Memory B cell (primary cell): ENCODE measurements at regions not wholly inside any gene's neighbourhood (a gene's known extent, or its start where the extent isn't known, plus 50 kb on each side); places are given as distances from the start of the nearest gene placed in this dataset.

ENCODE experiments used
- ATAC-seq: fragments of 150-1000 bp; cut with Tn5 transposase; 2 replicates; pipeline ENCODE4 v1.10.0; 2021; ENCODE audit warnings: low read depth, mild to moderate bottlenecking, moderate library complexity
- DNase-seq, 2 donors: peaks; one replicate each; pipeline ENCODE4 v3.0.0; 2022; ENCODE audit warnings: low spot score in 2 of 2
- H3K27ac Mint-ChIP-seq: one replicate; pipeline ENCODE4 v1.8.0; 2022; ENCODE audit warnings: mild to moderate bottlenecking, moderate library complexity, mixed read lengths
- H3K27me3 Mint-ChIP-seq: one replicate; pipeline ENCODE4 v1.8.0; 2022; ENCODE audit warnings: mixed read lengths
- H3K36me3 Mint-ChIP-seq: one replicate; pipeline ENCODE4 v1.8.0; 2022; ENCODE audit warnings: mild to moderate bottlenecking, mixed read lengths
- H3K4me1 Mint-ChIP-seq: one replicate; pipeline ENCODE4 v1.8.0; 2022; ENCODE audit warnings: mixed read lengths
- H3K4me3 Mint-ChIP-seq: one replicate; pipeline ENCODE4 v1.8.0; 2022; ENCODE audit warnings: mild to moderate bottlenecking, moderate library complexity, mixed read lengths
- H3K9me3 Mint-ChIP-seq: one replicate; pipeline ENCODE4 v1.8.0; 2022; ENCODE audit warnings: mixed read lengths

GRCh38 chr11:112367461-112367860, 106.8 kb upstream of the PLET1 start:
- Mint-ChIP-seq H3K4me1 (no peaks in the 10 kb centered on the region), H3K4me3 (no peak overlapping the region), H3K36me3 (peaks cover 4% of the 10 kb centered on the region), H3K9me3 (peaks cover 1% of the 10 kb centered on the region), H3K27me3 (no peaks in the 10 kb centered on the region), H3K27ac (no peak overlapping the region)
- no peak for DNase-seq
- ATAC-seq = no peak

DNA sequence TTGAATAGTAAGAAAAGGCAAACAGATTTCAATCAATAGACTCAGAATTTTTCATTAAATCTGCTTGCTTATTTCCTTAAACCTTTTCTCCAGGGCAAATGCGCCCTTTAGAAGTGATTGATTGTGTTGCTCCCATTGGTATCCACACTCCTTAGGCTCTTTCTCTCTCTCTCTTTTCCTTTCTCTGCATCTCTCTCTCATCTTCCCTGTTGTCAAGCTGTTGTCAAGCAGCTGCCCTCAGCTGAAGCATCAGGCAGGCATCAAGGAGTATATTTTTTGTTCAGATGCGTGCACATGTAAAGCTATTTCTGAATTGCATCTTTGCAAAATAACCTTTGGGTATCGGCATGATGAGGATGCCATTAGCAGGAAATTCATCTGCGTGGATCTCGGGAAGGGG, 107.2 kb upstream of the PLET1 start:
- Mint-ChIP-seq H3K4me3 (no peak overlapping the region), H3K36me3 (peaks cover 4% of the 10 kb centered on the region), H3K27me3 (no peaks in the 10 kb centered on the region), H3K4me1 (no peaks in the 10 kb centered on the region), H3K9me3 (peaks cover 1% of the 10 kb centered on the region), H3K27ac (no peak overlapping the region)
- DNase-seq (no peak), ATAC-seq (no peak)

DNA sequence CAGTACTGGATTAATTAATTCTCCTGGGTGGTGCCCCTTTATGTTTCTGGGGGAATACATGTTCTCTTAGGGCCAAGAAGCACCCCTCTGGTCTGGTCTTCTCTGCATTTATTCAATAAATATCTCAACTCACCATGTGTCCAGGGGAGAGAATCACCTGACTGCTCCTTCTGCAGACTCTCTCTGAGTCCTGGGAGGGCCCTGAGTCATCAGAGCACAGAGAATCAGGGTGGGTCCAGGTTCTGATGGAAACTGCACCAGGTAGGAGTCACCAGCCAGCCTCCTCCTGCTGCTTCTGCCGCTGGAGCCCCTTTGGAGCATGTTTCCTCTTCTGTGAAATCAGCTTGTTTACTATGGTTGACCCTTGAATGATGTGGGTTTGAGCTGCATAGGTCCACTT, 107.7 kb upstream of the PLET1 start:
- peaks cover 1% of the 10 kb centered on the region for H3K9me3 Mint-ChIP-seq
- no peak overlapping the region for H3K4me3 Mint-ChIP-seq
- H3K27ac Mint-ChIP-seq = no peak overlapping the region
- H3K36me3 Mint-ChIP-seq = peaks cover 4% of the 10 kb centered on the region
- ATAC-seq = no peak
- H3K4me1 Mint-ChIP-seq = no peaks in the 10 kb centered on the region
- no peak for DNase-seq
- no peaks in the 10 kb centered on the region for H3K27me3 Mint-ChIP-seq

DNA sequence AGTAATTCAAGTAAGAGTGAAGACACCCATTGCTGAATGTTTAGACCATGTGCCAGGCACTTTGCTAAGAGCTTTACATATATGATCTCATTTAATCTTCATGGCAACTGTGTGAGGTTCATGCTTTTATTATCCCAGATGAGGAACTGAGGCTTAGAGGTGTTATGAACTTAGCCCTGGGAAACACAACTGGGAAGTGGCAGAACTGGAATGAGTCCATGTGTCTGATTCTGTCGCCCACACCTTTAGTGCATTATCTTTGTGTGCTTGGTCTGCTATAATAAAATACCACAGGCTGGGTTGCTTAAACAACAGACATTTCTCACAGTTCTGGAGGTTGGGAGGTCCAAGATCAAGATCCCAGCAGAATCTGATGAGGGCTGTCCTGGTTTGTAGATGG, 108.7 kb upstream of the PLET1 start:
- ATAC-seq (no peak), DNase-seq (no peak)
- no peaks in the 10 kb centered on the region for H3K27me3 Mint-ChIP-seq
- peaks cover 4% of the 10 kb centered on the region for H3K36me3 Mint-ChIP-seq
- no peaks in the 10 kb centered on the region for H3K4me1 Mint-ChIP-seq
- H3K9me3 Mint-ChIP-seq = peaks cover 1% of the 10 kb centered on the region
- no peak overlapping the region for H3K4me3 Mint-ChIP-seq
- no peak overlapping the region for H3K27ac Mint-ChIP-seq

- Mint-ChIP-seq H3K4me3 (no peak overlapping the region), H3K27me3 (no peaks in the 10 kb centered on the region), H3K4me1 (no peaks in the 10 kb centered on the region), H3K9me3 (peaks cover 1% of the 10 kb centered on the region), H3K27ac (no peak overlapping the region), H3K36me3 (peaks cover 4% of the 10 kb centered on the region)
- ATAC-seq (no peak), DNase-seq (no peak)
Observed at GRCh38 chr11:112369916-112370315, 109.3 kb upstream of the PLET1 start.

DNA sequence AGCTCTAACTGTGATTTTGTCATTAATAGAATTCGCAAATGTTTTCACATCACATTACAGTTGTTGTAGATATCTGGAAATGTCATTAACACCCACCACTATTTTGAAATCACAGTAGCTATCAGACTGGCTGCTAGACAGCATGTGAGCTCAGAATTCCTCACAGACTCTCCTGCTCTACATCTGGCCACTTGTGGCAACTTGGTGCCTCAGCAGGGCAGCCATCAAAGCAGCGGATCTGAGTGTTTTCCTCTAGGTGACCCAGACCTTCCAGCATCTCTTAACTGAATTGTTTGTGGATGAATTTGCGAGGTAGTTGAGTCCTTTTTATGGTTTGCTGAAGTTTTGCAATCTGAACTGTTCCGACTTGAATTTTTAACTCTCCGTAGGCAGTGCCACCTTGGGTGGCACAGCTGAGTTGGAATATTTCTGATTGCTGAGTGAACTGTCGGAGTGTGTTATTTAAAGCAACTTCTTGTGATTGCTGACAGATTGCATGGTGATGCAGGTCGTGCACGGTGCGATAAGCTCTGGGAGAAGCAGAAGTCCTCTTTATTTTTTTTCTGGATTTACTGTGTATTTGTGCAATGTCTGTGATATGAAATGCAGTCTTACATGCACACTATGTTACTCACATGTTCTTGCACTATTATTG, 114.0 kb upstream of the PLET1 start:
- Mint-ChIP-seq H3K4me1 (no peaks in the 10 kb centered on the region), H3K36me3 (no peaks in the 10 kb centered on the region), H3K4me3 (no peak overlapping the region), H3K27me3 (no peaks in the 10 kb centered on the region), H3K9me3 (peaks cover 1% of the 10 kb centered on the region), H3K27ac (no peak overlapping the region)
- ATAC-seq (no peak), DNase-seq (no peak)

GRCh38 chr11:112377946-112378345, 117.3 kb upstream of the PLET1 start:
- ATAC-seq = no peak
- Mint-ChIP-seq H3K9me3 (no peaks in the 10 kb centered on the region), H3K27ac (no peak overlapping the region), H3K4me3 (no peak overlapping the region), H3K4me1 (no peaks in the 10 kb centered on the region), H3K27me3 (peaks cover 3% of the 10 kb centered on the region), H3K36me3 (no peaks in the 10 kb centered on the region)
- DNase-seq = no peak

GRCh38 chr11:112380464-112380863, 119.8 kb upstream of the PLET1 start:
- ATAC-seq (no peak), DNase-seq (no peak)
- no peak overlapping the region for H3K27ac Mint-ChIP-seq
- H3K4me1 Mint-ChIP-seq = no peaks in the 10 kb centered on the region
- H3K36me3 Mint-ChIP-seq = no peaks in the 10 kb centered on the region
- H3K9me3 Mint-ChIP-seq = no peaks in the 10 kb centered on the region
- H3K4me3 Mint-ChIP-seq = no peak overlapping the region
- peaks cover 3% of the 10 kb centered on the region for H3K27me3 Mint-ChIP-seq

- no peaks in the 10 kb centered on the region for H3K36me3 Mint-ChIP-seq
- no peak overlapping the region for H3K4me3 Mint-ChIP-seq
- no peak overlapping the region for H3K27ac Mint-ChIP-seq
- H3K4me1 Mint-ChIP-seq = no peaks in the 10 kb centered on the region
- no peak for ATAC-seq
- peaks cover 3% of the 10 kb centered on the region for H3K27me3 Mint-ChIP-seq
- no peaks in the 10 kb centered on the region for H3K9me3 Mint-ChIP-seq
- no peak for DNase-seq
Observed at GRCh38 chr11:112381578-112381977, 120.9 kb upstream of the PLET1 start.

- ATAC-seq = no peak
- H3K27ac Mint-ChIP-seq = no peak overlapping the region
- peaks cover 2% of the 10 kb centered on the region for H3K9me3 Mint-ChIP-seq
- no peaks in the 10 kb centered on the region for H3K36me3 Mint-ChIP-seq
- H3K4me3 Mint-ChIP-seq = no peak overlapping the region
- DNase-seq = no peak
- H3K27me3 Mint-ChIP-seq = peaks cover 3% of the 10 kb centered on the region
- H3K4me1 Mint-ChIP-seq = no peaks in the 10 kb centered on the region
Observed at GRCh38 chr11:112382561-112382960, 121.9 kb upstream of the PLET1 start.

DNA sequence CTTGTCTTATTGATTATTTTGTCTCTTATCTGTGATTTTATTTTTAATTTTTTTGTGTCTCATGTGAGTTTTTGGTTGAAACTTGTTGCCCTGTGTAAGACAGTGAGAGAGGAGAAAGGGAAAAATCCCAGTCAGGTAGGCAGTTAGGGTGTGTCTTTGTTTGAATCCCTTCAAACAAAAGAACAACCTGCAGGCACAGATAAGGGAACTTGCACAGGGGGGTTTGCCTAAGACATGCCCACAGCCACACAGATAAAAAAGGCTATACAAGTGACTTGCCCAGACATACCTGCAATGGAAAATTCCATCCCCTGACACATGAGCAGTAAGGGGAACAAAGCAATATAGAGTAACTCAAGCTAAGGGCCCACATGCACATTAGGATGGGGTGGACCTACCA, 127.8 kb upstream of the PLET1 start:
- no peaks in the 10 kb centered on the region for H3K4me1 Mint-ChIP-seq
- DNase-seq (no peak), ATAC-seq (no peak)
- H3K9me3 Mint-ChIP-seq = peaks cover 6% of the 10 kb centered on the region
- H3K36me3 Mint-ChIP-seq = peaks cover 4% of the 10 kb centered on the region
- no peak overlapping the region for H3K4me3 Mint-ChIP-seq
- H3K27me3 Mint-ChIP-seq = peaks cover 6% of the 10 kb centered on the region
- H3K27ac Mint-ChIP-seq = no peak overlapping the region

GRCh38 chr11:112391086-112391485, 130.4 kb upstream of the PLET1 start:
- no peaks in the 10 kb centered on the region for H3K4me1 Mint-ChIP-seq
- ATAC-seq (no peak), DNase-seq (no peak)
- H3K27me3 Mint-ChIP-seq = peaks cover 6% of the 10 kb centered on the region
- peaks cover 4% of the 10 kb centered on the region for H3K36me3 Mint-ChIP-seq
- H3K27ac Mint-ChIP-seq = no peak overlapping the region
- H3K4me3 Mint-ChIP-seq = no peak overlapping the region
- H3K9me3 Mint-ChIP-seq = peaks cover 6% of the 10 kb centered on the region

- H3K4me1 Mint-ChIP-seq = no peaks in the 10 kb centered on the region
- no peak overlapping the region for H3K27ac Mint-ChIP-seq
- ATAC-seq (no peak), DNase-seq (no peak)
- peaks cover 5% of the 10 kb centered on the region for H3K9me3 Mint-ChIP-seq
- H3K27me3 Mint-ChIP-seq = peaks cover 6% of the 10 kb centered on the region
- H3K4me3 Mint-ChIP-seq = no peak overlapping the region
- peaks cover 4% of the 10 kb centered on the region for H3K36me3 Mint-ChIP-seq
Observed at GRCh38 chr11:112392904-112393303, 132.2 kb upstream of the PLET1 start.

- ATAC-seq (no peak), DNase-seq (no peak)
- Mint-ChIP-seq H3K9me3 (peaks cover 1% of the 10 kb centered on the region), H3K27me3 (peaks cover 7% of the 10 kb centered on the region), H3K36me3 (peaks cover 2% of the 10 kb centered on the region), H3K4me1 (no peaks in the 10 kb centered on the region), H3K27ac (no peak overlapping the region), H3K4me3 (no peak overlapping the region)
Observed at GRCh38 chr11:112394304-112394703, 133.6 kb upstream of the PLET1 start.

DNA sequence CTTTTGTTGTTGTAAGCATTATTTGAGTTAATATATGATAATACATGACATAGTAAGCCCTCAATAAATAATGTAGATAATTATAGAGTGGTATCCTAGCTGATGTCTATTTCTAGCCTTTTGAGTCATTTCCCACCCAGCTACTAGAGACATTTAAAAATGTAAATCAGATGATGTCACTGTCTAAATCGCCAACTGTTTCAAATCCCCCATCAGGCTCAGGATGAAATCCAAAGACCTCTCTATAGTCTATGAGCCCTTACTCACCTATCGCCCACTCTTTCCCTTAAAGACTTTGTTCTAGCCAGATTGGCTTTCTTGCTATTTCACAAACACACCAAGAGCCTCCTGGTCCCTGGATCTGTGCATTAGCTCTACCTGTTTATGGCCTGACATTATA, 135.4 kb upstream of the PLET1 start:
- no peak overlapping the region for H3K4me3 Mint-ChIP-seq
- no peak overlapping the region for H3K27ac Mint-ChIP-seq
- no peaks in the 10 kb centered on the region for H3K4me1 Mint-ChIP-seq
- no peaks in the 10 kb centered on the region for H3K9me3 Mint-ChIP-seq
- DNase-seq (no peak), ATAC-seq (no peak)
- peaks cover 2% of the 10 kb centered on the region for H3K36me3 Mint-ChIP-seq
- peaks cover 6% of the 10 kb centered on the region for H3K27me3 Mint-ChIP-seq
